SK-N-MC (cell line): ENCODE measurements at regions not wholly inside any gene's neighbourhood (a gene's known extent, or its start where the extent isn't known, plus 50 kb on each side); places are given as distances from the start of the nearest gene placed in this dataset.

ENCODE experiments used
- EZH2 ChIP-seq: fragments of 200-600 bp; sonication (generic); IDR thresholded peaks from one replicate; pipeline ENCODE4 v1.6.1; 2017; ENCODE audit warnings: antibody characterized with exemption
- FOXP2 ChIP-seq: optimal IDR thresholded peaks from 2 replicates; pipeline ENCODE3; 2011; ENCODE audit warnings: mild to moderate bottlenecking, moderate library complexity; ENCODE audit not compliant: insufficient read depth; ENCODE audit errors: extremely low read length, control extremely low read depth
- POLR2AphosphoS5 ChIP-seq: IDR thresholded peaks from 2 replicates; pipeline ENCODE4 v1.6.1; 2012; ENCODE audit warnings: mild to moderate bottlenecking, low read depth, low read length, borderline replicate concordance

GRCh38 chr6:149227796-149228195 is 89.7 kb upstream of the TAB2 start:
- TF ChIP-seq POLR2AphosphoS5, result no peak
- no peak for TF ChIP-seq EZH2
- no peak for TF ChIP-seq FOXP2
